ENCODE measurements at regions not wholly inside any gene's neighbourhood (a gene's known extent, or its start where the extent isn't known, plus 50 kb on each side); places are given as distances from the start of the nearest gene placed in this dataset.

- no peaks in the 10 kb centered on the region for H3K4me1 Mint-ChIP-seq
Observed at GRCh38 chr15:87193481-87193880, 1063.1 kb downstream of the NTRK3 start.

GRCh38 chr15:87167706-87168105, 1088.0 kb downstream of the AGBL1 start:
- no peaks in the 10 kb centered on the region for H3K4me1 Mint-ChIP-seq
- ATAC-seq (no peak), DNase-seq (ENCODE audit: low spot score in 2 of 2) (no peak)
- H3K36me3 Mint-ChIP-seq: no peaks in the 10 kb centered on the region
- no peak overlapping the region for H3K27ac Mint-ChIP-seq
- H3K4me3 Mint-ChIP-seq: no peak overlapping the region
- peaks cover 3% of the 10 kb centered on the region for H3K9me3 Mint-ChIP-seq

More at GRCh38 chr15:87193481-87193880, 1063.1 kb downstream of the NTRK3 start:
- Mint-ChIP-seq H3K36me3 (no peaks in the 10 kb centered on the region), H3K4me3 (no peak overlapping the region), H3K27ac (no peak overlapping the region), H3K9me3 (peaks cover 6% of the 10 kb centered on the region)
- ATAC-seq: no peak
- no peak for DNase-seq (ENCODE audit: low spot score in 2 of 2)

- no peak for ATAC-seq
- no peak for DNase-seq (ENCODE audit: low spot score in 2 of 2)
- Mint-ChIP-seq H3K4me1 (no peaks in the 10 kb centered on the region), H3K9me3 (peaks cover 3% of the 10 kb centered on the region), H3K4me3 (no peak overlapping the region), H3K36me3 (no peaks in the 10 kb centered on the region), H3K27ac (no peak overlapping the region)
Observed at GRCh38 chr15:87167055-87167454, 1087.4 kb downstream of the AGBL1 start.

GRCh38 chr15:87155771-87156170, 1076.1 kb downstream of the AGBL1 start:
- Mint-ChIP-seq H3K9me3 (peaks cover 4% of the 10 kb centered on the region), H3K36me3 (no peaks in the 10 kb centered on the region), H3K4me1 (no peaks in the 10 kb centered on the region), H3K27ac (no peak overlapping the region), H3K4me3 (no peak overlapping the region)
- ATAC-seq (no peak), DNase-seq (ENCODE audit: low spot score in 2 of 2) (no peak)

- no peak overlapping the region for H3K4me3 Mint-ChIP-seq
- H3K27ac Mint-ChIP-seq: no peak overlapping the region
- DNase-seq (ENCODE audit: low spot score in 2 of 2) (no peak), ATAC-seq (no peak)
- H3K36me3 Mint-ChIP-seq: no peaks in the 10 kb centered on the region
- peaks cover 4% of the 10 kb centered on the region for H3K9me3 Mint-ChIP-seq
- H3K4me1 Mint-ChIP-seq: no peaks in the 10 kb centered on the region
Observed at GRCh38 chr15:87154761-87155160, 1075.1 kb downstream of the AGBL1 start.

- H3K9me3 Mint-ChIP-seq: peaks cover 4% of the 10 kb centered on the region
- no peak overlapping the region for H3K27ac Mint-ChIP-seq
- ATAC-seq (no peak), DNase-seq (ENCODE audit: low spot score in 2 of 2) (no peak)
- no peak overlapping the region for H3K4me3 Mint-ChIP-seq
- no peaks in the 10 kb centered on the region for H3K36me3 Mint-ChIP-seq
- H3K4me1 Mint-ChIP-seq: no peaks in the 10 kb centered on the region
Observed at GRCh38 chr15:87151202-87151748, 1071.6 kb downstream of the AGBL1 start.

- Mint-ChIP-seq H3K36me3 (no peaks in the 10 kb centered on the region), H3K9me3 (peaks cover 4% of the 10 kb centered on the region), H3K4me1 (no peaks in the 10 kb centered on the region), H3K4me3 (no peak overlapping the region), H3K27ac (no peak overlapping the region)
- ATAC-seq (no peak), DNase-seq (ENCODE audit: low spot score in 2 of 2) (no peak)
Observed at GRCh38 chr15:87145696-87146095, 1066.0 kb downstream of the AGBL1 start.

- ATAC-seq (no peak), DNase-seq (ENCODE audit: low spot score in 2 of 2) (no peak)
- no peaks in the 10 kb centered on the region for H3K36me3 Mint-ChIP-seq
- no peak overlapping the region for H3K27ac Mint-ChIP-seq
- H3K9me3 Mint-ChIP-seq: peaks cover 4% of the 10 kb centered on the region
- no peaks in the 10 kb centered on the region for H3K4me1 Mint-ChIP-seq
- no peak overlapping the region for H3K4me3 Mint-ChIP-seq
Observed at GRCh38 chr15:87144775-87145174, 1065.1 kb downstream of the AGBL1 start.

GRCh38 chr15:87142096-87142495, 1062.4 kb downstream of the AGBL1 start:
- H3K36me3 Mint-ChIP-seq: no peaks in the 10 kb centered on the region
- no peaks in the 10 kb centered on the region for H3K4me1 Mint-ChIP-seq
- DNase-seq (ENCODE audit: low spot score in 2 of 2) (no peak), ATAC-seq (no peak)
- H3K4me3 Mint-ChIP-seq: no peak overlapping the region
- no peak overlapping the region for H3K27ac Mint-ChIP-seq
- H3K9me3 Mint-ChIP-seq: peaks cover 4% of the 10 kb centered on the region

GRCh38 chr15:87135109-87135508, 1055.4 kb downstream of the AGBL1 start:
- ATAC-seq: no peak
- no peaks in the 10 kb centered on the region for H3K9me3 Mint-ChIP-seq

GRCh38 chr15:87133704-87134103, 1054.0 kb downstream of the AGBL1 start:
- Mint-ChIP-seq H3K9me3 (no peaks in the 10 kb centered on the region), H3K4me3 (no peak overlapping the region), H3K36me3 (no peaks in the 10 kb centered on the region), H3K27ac (no peak overlapping the region), H3K4me1 (no peaks in the 10 kb centered on the region)
- no peak for DNase-seq (ENCODE audit: low spot score in 2 of 2)
- no peak for ATAC-seq

More at GRCh38 chr15:87135109-87135508, 1055.4 kb downstream of the AGBL1 start:
- Mint-ChIP-seq H3K27ac (no peak overlapping the region), H3K36me3 (no peaks in the 10 kb centered on the region), H3K4me1 (no peaks in the 10 kb centered on the region), H3K4me3 (no peak overlapping the region)
- no peak for DNase-seq (ENCODE audit: low spot score in 2 of 2)

GRCh38 chr15:87131067-87131466, 1051.4 kb downstream of the AGBL1 start:
- no peak for DNase-seq (ENCODE audit: low spot score in 2 of 2)
- Mint-ChIP-seq H3K4me1 (no peaks in the 10 kb centered on the region), H3K36me3 (no peaks in the 10 kb centered on the region), H3K9me3 (no peaks in the 10 kb centered on the region), H3K27ac (no peak overlapping the region), H3K4me3 (no peak overlapping the region)
- no peak for ATAC-seq

- ATAC-seq: no peak
- Mint-ChIP-seq H3K36me3 (no peaks in the 10 kb centered on the region), H3K9me3 (peaks cover 2% of the 10 kb centered on the region), H3K4me3 (no peak overlapping the region), H3K4me1 (no peaks in the 10 kb centered on the region), H3K27ac (no peak overlapping the region)
- DNase-seq (ENCODE audit: low spot score in 2 of 2): no peak
Observed at GRCh38 chr15:87129916-87130315, 1050.2 kb downstream of the AGBL1 start.

- peaks cover 2% of the 10 kb centered on the region for H3K9me3 Mint-ChIP-seq
- no peak overlapping the region for H3K27ac Mint-ChIP-seq
- H3K36me3 Mint-ChIP-seq: no peaks in the 10 kb centered on the region
- H3K4me3 Mint-ChIP-seq: no peak overlapping the region
- ATAC-seq (no peak), DNase-seq (ENCODE audit: low spot score in 2 of 2) (no peak)
- no peaks in the 10 kb centered on the region for H3K4me1 Mint-ChIP-seq
Observed at GRCh38 chr15:87123676-87124382, 1044.2 kb downstream of the AGBL1 start.

GRCh38 chr15:87121336-87121735, 1041.7 kb downstream of the AGBL1 start:
- DNase-seq (ENCODE audit: low spot score in 2 of 2): no peak
- Mint-ChIP-seq H3K4me1 (no peaks in the 10 kb centered on the region), H3K4me3 (no peak overlapping the region), H3K27ac (no peak overlapping the region), H3K9me3 (peaks cover 2% of the 10 kb centered on the region), H3K36me3 (no peaks in the 10 kb centered on the region)
- ATAC-seq: no peak

- ATAC-seq (no peak), DNase-seq (ENCODE audit: low spot score in 2 of 2) (no peak)
- Mint-ChIP-seq H3K9me3 (no peaks in the 10 kb centered on the region), H3K4me1 (no peaks in the 10 kb centered on the region), H3K36me3 (no peaks in the 10 kb centered on the region), H3K4me3 (no peak overlapping the region), H3K27ac (no peak overlapping the region)
Observed at GRCh38 chr15:87120555-87120954, 1040.9 kb downstream of the AGBL1 start.
